AG04450 (cell line): ENCODE measurements at regions not wholly inside any gene's neighbourhood (a gene's known extent, or its start where the extent isn't known, plus 50 kb on each side); places are given as distances from the start of the nearest gene placed in this dataset.
"Not testable (repeated sequence)": the region's sequence is repeated elsewhere in the genome, so short reads cannot be mapped to it uniquely, and the experiment has no call there.

Experiments used
- CTCF ChIA-PET: fragments of 300-600, 350-600 bp; formaldehyde crosslinking; extraction: SDS; loops from one replicate; lab custom pipeline; 2022; ENCODE audit warnings: antibody characterized with exemption, inconsistent platforms; lab: Charles Lee
- POLR2A ChIA-PET: fragments of 350-600 bp; formaldehyde crosslinking; extraction: SDS; loops from one replicate; lab custom pipeline; 2021; ENCODE audit warnings: antibody characterized with exemption, inconsistent platforms; lab: Yijun Ruan, JAX
- DNase-seq: peaks from one replicate; pipeline ENCODE4 v3.0.0-alpha.2; 2011; ENCODE audit warnings: low read depth, low spot score
- H3K27ac ChIP-seq: one replicate; pipeline ENCODE4 v1.5.1; 2012; ENCODE audit warnings: low read depth, low read length, control low read depth
- H3K27me3 ChIP-seq: one replicate; pipeline ENCODE4 v1.6.0; 2012; ENCODE audit warnings: low read length; ENCODE audit not compliant: control insufficient read depth, insufficient read depth
- H3K4me3 ChIP-seq: 2 replicates; pipeline ENCODE4 v1.5.1; 2011; ENCODE audit warnings: mild to moderate bottlenecking, low read depth, low read length, control low read depth
- H3K9me3 ChIP-seq: 2 replicates; pipeline ENCODE4 v1.5.1; 2012; ENCODE audit warnings: low read length; ENCODE audit not compliant: control insufficient read depth, insufficient read depth
- TF ChIP-seq, protein P1 (sequence below): IDR thresholded peaks from 2 replicates; pipeline ENCODE4 v1.5.1; 2011; ENCODE audit warnings: low read depth, low read length, control low read depth, inconsistent platforms

DNA sequence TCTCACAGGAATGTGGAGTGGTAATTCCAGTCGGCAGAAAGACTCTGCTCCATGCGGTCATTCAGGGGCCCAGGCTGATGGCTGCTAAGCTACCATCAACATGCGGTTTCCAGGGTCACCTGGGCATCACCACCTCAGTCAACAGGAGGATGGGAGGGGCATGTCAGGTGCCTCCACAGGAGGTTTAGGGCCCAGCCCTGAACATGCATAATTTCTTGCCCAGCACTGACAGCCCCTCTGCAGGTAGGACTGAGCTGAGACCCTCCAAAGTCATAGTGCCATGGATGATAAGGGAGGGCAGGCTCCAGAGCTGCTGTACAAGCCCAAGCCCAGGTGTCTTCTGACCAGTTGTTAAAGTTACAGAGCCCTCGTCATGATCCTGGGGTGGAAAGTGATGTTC, 244.0 kb upstream of the SFSWAP start:
- no peak overlapping the region for H3K27ac ChIP-seq
- no peak for DNase-seq
- H3K4me3 ChIP-seq, result no peak overlapping the region
- POLR2A ChIA-PET, result no interaction called here
- H3K27me3 ChIP-seq, result no peaks in the 10 kb centered on the region
- peaks cover 30% of the 10 kb centered on the region for H3K9me3 ChIP-seq
- TF ChIP-seq, protein P1, sequence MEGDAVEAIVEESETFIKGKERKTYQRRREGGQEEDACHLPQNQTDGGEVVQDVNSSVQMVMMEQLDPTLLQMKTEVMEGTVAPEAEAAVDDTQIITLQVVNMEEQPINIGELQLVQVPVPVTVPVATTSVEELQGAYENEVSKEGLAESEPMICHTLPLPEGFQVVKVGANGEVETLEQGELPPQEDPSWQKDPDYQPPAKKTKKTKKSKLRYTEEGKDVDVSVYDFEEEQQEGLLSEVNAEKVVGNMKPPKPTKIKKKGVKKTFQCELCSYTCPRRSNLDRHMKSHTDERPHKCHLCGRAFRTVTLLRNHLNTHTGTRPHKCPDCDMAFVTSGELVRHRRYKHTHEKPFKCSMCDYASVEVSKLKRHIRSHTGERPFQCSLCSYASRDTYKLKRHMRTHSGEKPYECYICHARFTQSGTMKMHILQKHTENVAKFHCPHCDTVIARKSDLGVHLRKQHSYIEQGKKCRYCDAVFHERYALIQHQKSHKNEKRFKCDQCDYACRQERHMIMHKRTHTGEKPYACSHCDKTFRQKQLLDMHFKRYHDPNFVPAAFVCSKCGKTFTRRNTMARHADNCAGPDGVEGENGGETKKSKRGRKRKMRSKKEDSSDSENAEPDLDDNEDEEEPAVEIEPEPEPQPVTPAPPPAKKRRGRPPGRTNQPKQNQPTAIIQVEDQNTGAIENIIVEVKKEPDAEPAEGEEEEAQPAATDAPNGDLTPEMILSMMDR, result no peak
- CTCF ChIA-PET, result no interaction called here

DNA sequence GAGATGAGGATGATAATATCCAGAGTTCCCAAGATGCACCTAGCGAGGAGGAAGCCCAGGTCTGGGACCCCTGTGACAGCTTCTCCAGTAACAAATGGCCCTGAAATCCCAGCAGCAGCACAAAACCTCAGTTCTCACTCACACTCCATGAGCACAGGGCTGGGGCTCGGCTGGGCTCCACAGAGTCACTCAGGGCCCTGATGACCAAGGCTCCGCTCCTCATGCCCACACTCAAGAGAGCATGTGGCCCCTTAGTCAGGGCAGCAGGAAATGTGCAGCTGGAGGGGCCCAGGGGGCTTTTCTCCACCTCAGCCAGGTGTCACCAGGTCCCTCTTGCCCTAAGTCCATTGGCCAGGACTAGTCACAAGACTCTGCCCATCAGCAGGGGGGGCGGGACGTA, 242.7 kb upstream of the SFSWAP start:
- peaks cover 43% of the 10 kb centered on the region for H3K9me3 ChIP-seq
- H3K4me3 ChIP-seq, result no peak overlapping the region
- DNase-seq, result no peak
- no peak overlapping the region for H3K27ac ChIP-seq
- ChIA-PET POLR2A (no interaction called here), CTCF (no interaction called here)
- TF ChIP-seq, protein P1, result no peak
- no peaks in the 10 kb centered on the region for H3K27me3 ChIP-seq

DNA sequence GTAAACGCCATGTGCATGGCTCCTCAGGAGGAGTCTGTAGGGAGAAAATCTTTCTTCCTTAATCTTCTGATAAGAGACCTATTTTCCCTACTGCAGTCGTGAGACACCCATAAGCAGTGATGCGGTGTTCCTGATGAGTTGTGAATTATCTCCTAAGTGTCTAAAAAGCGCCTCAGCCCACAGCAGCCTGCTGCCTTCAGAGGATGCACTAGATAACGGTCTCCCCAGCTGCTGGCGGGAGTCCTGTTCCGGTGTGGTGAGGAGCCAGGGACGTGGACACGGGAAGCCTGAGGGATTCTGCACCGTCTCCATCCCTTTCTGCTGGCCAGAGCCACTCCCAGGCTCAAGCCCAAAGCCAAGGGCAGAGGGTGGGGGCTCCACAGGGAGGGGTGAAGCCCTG, 240.9 kb upstream of the SFSWAP start:
- H3K27ac ChIP-seq, H3K4me3 ChIP-seq, CTCF ChIA-PET, DNase-seq, H3K27me3 ChIP-seq, POLR2A ChIA-PET: not testable (repeated sequence)
- peaks cover 58% of the 10 kb centered on the region for H3K9me3 ChIP-seq

DNA sequence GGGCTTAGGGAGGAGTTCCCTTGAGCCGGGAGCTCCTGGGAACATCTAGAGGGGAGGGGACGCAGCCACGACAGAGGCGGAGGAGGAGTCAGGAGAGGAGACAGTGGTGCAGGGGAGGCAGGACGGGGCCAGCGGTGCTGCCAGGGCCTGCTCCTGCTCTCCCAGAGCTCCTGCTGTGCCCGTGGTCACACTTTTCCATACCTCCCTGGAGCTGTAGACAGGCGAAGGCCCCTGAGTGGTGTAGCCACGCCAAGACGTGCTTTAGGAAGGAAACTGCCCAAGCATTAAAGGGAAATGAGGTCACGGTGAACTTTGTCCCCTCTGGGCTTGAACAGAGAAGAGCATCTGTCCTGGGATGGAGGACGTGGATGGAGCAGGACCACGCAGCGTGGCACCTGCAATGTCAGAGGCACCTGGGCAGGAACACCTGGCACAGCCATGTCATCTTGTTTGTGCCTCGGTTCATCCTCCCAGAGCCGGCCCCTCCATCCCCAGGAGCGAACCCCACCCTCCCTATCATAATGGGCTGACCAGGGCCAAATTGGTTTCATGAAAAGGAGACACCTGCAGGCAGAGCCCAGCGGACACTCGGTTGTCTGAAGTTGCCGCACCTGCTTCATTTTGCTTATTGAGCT, 239.5 kb upstream of the SFSWAP start:
- DNase-seq, result no peak
- Histone ChIP-seq H3K27ac (no peak overlapping the region), H3K27me3 (no peaks in the 10 kb centered on the region), H3K9me3 (peaks cover 54% of the 10 kb centered on the region), H3K4me3 (no peak overlapping the region)
- ChIA-PET POLR2A (no interaction called here), CTCF (no interaction called here)
- TF ChIP-seq, protein P1, result no peak

DNA sequence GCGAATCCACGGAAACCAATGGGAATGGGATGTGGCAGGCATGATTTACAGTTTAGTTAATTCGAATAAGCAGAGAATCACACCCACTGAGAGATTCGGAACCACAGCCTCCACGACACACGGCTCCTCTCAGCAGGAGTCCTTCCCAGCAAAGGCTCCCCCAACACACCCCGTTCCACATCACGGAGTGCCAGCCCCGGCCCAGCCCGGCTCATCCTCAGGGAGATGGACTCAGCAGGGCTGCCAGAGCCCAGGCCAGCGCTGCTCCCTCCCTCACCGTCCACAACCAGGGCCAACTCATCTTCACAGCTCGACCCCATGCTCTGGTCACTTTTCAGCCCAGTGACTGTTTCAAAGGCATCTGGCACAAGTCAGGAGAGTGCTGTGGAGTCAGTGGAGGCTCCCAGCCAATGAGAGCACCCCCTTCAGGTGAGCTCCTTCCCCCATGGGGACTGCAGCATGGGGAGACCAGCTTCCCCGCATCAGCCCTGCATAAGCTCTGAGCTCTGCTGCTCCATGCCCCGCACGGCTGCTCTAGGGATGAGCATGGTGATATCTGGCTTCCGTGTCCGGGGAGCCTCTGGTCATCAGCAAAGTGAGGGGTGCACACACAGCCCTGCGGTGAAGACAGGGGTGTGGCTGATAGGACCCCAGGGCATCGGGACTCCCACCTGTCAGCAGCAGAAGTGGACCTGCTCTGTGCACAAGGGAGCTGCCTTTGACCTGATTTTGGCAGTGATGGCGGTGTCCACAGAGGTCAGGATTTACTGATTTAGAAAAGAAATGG, 238.8 kb upstream of the SFSWAP start:
- no peak overlapping the region for H3K4me3 ChIP-seq
- no peak for DNase-seq
- H3K9me3 ChIP-seq, result peaks cover 51% of the 10 kb centered on the region
- H3K27me3 ChIP-seq, result no peaks in the 10 kb centered on the region
- POLR2A ChIA-PET, result no interaction called here
- no peak overlapping the region for H3K27ac ChIP-seq
- CTCF ChIA-PET, result no interaction called here
- TF ChIP-seq, protein P1, result no peak
